ENCODE measurements at regions not wholly inside any gene's neighbourhood (a gene's known extent, or its start where the extent isn't known, plus 50 kb on each side); places are given as distances from the start of the nearest gene placed in this dataset.

DNA sequence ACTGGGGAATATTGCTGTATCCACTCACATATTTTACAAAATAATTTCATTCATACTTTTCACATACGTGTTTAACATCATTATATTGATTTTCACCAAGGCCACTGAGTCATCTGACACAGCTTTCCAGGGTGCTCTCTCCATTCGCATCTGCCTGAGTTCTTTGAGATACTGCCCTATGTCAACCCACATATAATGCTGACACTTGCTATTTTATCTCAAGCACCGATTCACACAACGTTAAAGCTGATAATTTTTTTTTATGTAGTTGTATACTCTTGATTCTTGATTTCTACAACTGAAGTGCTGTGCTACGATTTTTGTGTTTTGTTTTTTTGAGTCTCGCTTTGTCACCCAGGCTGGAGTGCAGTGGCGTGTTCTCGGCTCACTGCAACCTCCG lies 249.8 kb upstream of the CDIN1 start:
- TF ChIP-seq, protein P1, sequence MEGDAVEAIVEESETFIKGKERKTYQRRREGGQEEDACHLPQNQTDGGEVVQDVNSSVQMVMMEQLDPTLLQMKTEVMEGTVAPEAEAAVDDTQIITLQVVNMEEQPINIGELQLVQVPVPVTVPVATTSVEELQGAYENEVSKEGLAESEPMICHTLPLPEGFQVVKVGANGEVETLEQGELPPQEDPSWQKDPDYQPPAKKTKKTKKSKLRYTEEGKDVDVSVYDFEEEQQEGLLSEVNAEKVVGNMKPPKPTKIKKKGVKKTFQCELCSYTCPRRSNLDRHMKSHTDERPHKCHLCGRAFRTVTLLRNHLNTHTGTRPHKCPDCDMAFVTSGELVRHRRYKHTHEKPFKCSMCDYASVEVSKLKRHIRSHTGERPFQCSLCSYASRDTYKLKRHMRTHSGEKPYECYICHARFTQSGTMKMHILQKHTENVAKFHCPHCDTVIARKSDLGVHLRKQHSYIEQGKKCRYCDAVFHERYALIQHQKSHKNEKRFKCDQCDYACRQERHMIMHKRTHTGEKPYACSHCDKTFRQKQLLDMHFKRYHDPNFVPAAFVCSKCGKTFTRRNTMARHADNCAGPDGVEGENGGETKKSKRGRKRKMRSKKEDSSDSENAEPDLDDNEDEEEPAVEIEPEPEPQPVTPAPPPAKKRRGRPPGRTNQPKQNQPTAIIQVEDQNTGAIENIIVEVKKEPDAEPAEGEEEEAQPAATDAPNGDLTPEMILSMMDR (IDR thresholded peaks at IDR 0.05), result no peak
- TF ChIP-seq POLR2AphosphoS5 (IDR thresholded peaks at IDR 0.05), result no peak

All from esophagus muscularis mucosa (tissue), 3 donors.